Neural cell (in vitro differentiated cells): ENCODE measurements at regions not wholly inside any gene's neighbourhood (a gene's known extent, or its start where the extent isn't known, plus 50 kb on each side); places are given as distances from the start of the nearest gene placed in this dataset.

ENCODE experiments used
- CTCF ChIP-seq: fragments of 450-650 bp; IDR thresholded peaks from 2 replicates; pipeline ENCODE4 v1.5.1; 2014; ENCODE audit warnings: antibody characterized with exemption, mild to moderate bottlenecking, moderate library complexity; ENCODE audit not compliant: poor library complexity, severe bottlenecking
- EP300 ChIP-seq: fragments of 450-650 bp; conservative IDR thresholded peaks from 2 replicates; pipeline ENCODE4 v1.6.1; 2014; ENCODE audit warnings: antibody characterized with exemption, mild to moderate bottlenecking, moderate library complexity; ENCODE audit not compliant: poor library complexity, severe bottlenecking
- EZH2 ChIP-seq: fragments of 200-600, 300-800 bp; shearing (Covaris generic), sonication (generic); IDR thresholded peaks from 2 replicates; pipeline ENCODE4 v1.6.1; 2014; ENCODE audit warnings: antibody characterized with exemption, low read length, borderline replicate concordance, mild to moderate bottlenecking; ENCODE audit not compliant: insufficient read depth, poor library complexity, severe bottlenecking
- MXI1 ChIP-seq: fragments of 450-650 bp; conservative IDR thresholded peaks from 2 replicates; pipeline ENCODE4 v1.6.1; 2014; ENCODE audit warnings: antibody characterized with exemption, mild to moderate bottlenecking; ENCODE audit not compliant: poor library complexity, severe bottlenecking
- POLR2AphosphoS5 ChIP-seq: IDR thresholded peaks from 2 replicates; pipeline ENCODE4 v1.6.1; 2012
- RAD21 ChIP-seq: fragments of 450-650 bp; conservative IDR thresholded peaks from 2 replicates; pipeline ENCODE4 v1.6.1; 2014; ENCODE audit warnings: antibody characterized with exemption, mild to moderate bottlenecking, moderate library complexity
- REST ChIP-seq: IDR thresholded peaks from 2 replicates; pipeline ENCODE4 v1.6.1; 2012; ENCODE audit warnings: borderline replicate concordance
- SMC3 ChIP-seq: fragments of 450-650 bp; conservative IDR thresholded peaks from 2 replicates; pipeline ENCODE4 v1.6.1; 2014; ENCODE audit warnings: antibody characterized with exemption, mild to moderate bottlenecking, moderate library complexity; ENCODE audit not compliant: poor library complexity
- TAF1 ChIP-seq: IDR thresholded peaks from 2 replicates; pipeline ENCODE4 v1.6.1; 2012; ENCODE audit warnings: low read depth

- TF ChIP-seq SMC3 = no peak
- TF ChIP-seq CTCF = no peak
- no peak for TF ChIP-seq EP300
- no peak for TF ChIP-seq RAD21
- no peak for TF ChIP-seq MXI1
- no peak for TF ChIP-seq POLR2AphosphoS5
- no peak for TF ChIP-seq EZH2
- TF ChIP-seq REST = no peak
- no peak for TF ChIP-seq TAF1
Observed at GRCh38 chr10:62873866-62874265, 57.7 kb upstream of the EGR2 start.
